ENCODE measurements at regions not wholly inside any gene's neighbourhood (a gene's known extent, or its start where the extent isn't known, plus 50 kb on each side); places are given as distances from the start of the nearest gene placed in this dataset.
A peak's percentile ranks its signal among the peaks of the same experiment; 100 is the strongest.

DNA sequence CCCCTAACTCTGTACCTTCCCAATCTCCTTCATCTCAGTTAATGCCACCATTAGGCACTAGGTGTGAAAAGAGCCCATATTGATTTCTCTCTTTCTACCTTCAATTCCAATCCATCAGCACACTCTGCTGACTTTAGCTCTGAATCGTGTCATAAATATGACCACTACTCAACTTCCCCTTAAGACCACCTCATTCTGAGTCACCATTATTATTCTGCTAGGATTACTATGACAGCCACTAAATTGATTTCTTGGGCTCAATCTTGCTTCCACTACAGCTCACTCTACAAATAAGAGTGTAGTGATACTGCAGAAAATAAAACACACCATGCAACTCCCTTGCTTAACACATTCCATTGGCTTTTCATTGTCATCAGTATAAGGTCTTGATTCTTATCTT, 1449.0 kb upstream of the FLRT2 start:
- Histone ChIP-seq H3K27me3 (ENCODE audit: control insufficient read depth, insufficient read depth, low read length) (no peaks in the 10 kb centered on the region), H3K36me3 (ENCODE audit: control insufficient read depth, insufficient read depth, low read length) (no peaks in the 10 kb centered on the region), H3K4me1 (ENCODE audit: control insufficient read depth, insufficient read depth, low read length, poor library complexity, severe bottlenecking) (no peaks in the 10 kb centered on the region), H3K4me3 (ENCODE audit: low read depth, low read length) (no peak overlapping the region), H3K27ac (ENCODE audit: insufficient read depth, low read length, poor library complexity, severe bottlenecking) (no peak overlapping the region), H3K9me3 (ENCODE audit: control insufficient read depth in 2 of 2, low read length in 2 of 2) (peaks cover 0 to 3% of the 10 kb centered on the region in 2 experiments)
- no peaks in the 10 kb centered on the region for H3K27me3 Mint-ChIP-seq
- ATAC-seq (ENCODE audit: low read depth in 2 of 2) (no peak), DNase-seq (no peak)
- H3K27ac Mint-ChIP-seq = no peak overlapping the region
- H3K4me3 Mint-ChIP-seq = no peak overlapping the region
- no peaks in the 10 kb centered on the region for H3K4me1 Mint-ChIP-seq
- H3K9me3 Mint-ChIP-seq = peaks cover 2 to 28% (median 11%) of the 10 kb centered on the region in 7 donors
- no peaks in the 10 kb centered on the region for H3K36me3 Mint-ChIP-seq

GRCh38 chr14:84084056-84084630, 1445.8 kb upstream of the FLRT2 start:
- Mint-ChIP-seq H3K27me3 (no peaks in the 10 kb centered on the region), H3K4me3 (no peak overlapping the region), H3K4me1 (no peaks in the 10 kb centered on the region), H3K36me3 (no peaks in the 10 kb centered on the region), H3K9me3 (peaks cover 2 to 30% (median 12%) of the 10 kb centered on the region in 7 donors), H3K27ac (peak overlapping the region in 1 of 3 donors; percentile 32)
- Histone ChIP-seq H3K27me3 (ENCODE audit: control insufficient read depth, insufficient read depth, low read length) (no peaks in the 10 kb centered on the region), H3K4me3 (ENCODE audit: low read depth, low read length) (no peak overlapping the region), H3K36me3 (ENCODE audit: control insufficient read depth, insufficient read depth, low read length) (no peaks in the 10 kb centered on the region), H3K9me3 (ENCODE audit: control insufficient read depth in 2 of 2, low read length in 2 of 2) (peaks cover 0 to under 1% of the 10 kb centered on the region in 2 experiments), H3K4me1 (ENCODE audit: control insufficient read depth, insufficient read depth, low read length, poor library complexity, severe bottlenecking) (no peaks in the 10 kb centered on the region), H3K27ac (ENCODE audit: insufficient read depth, low read length, poor library complexity, severe bottlenecking) (no peak overlapping the region)
- ATAC-seq (ENCODE audit: low read depth in 2 of 2) (no peak), DNase-seq (no peak)

- ATAC-seq (ENCODE audit: low read depth in 2 of 2) = no peak
- H3K9me3 Mint-ChIP-seq = peaks cover 0 to 24% (median 11%) of the 10 kb centered on the region in 7 donors
- H3K36me3 Mint-ChIP-seq = no peaks in the 10 kb centered on the region
- no peaks in the 10 kb centered on the region for H3K27me3 ChIP-seq (ENCODE audit: control insufficient read depth, insufficient read depth, low read length)
- H3K27ac Mint-ChIP-seq = no peak overlapping the region
- no peaks in the 10 kb centered on the region for H3K36me3 ChIP-seq (ENCODE audit: control insufficient read depth, insufficient read depth, low read length)
- DNase-seq = no peak
- H3K27ac ChIP-seq (ENCODE audit: insufficient read depth, low read length, poor library complexity, severe bottlenecking) = no peak overlapping the region
- peaks cover 0 to 3% of the 10 kb centered on the region in 2 experiments for H3K9me3 ChIP-seq (ENCODE audit: control insufficient read depth in 2 of 2, low read length in 2 of 2)
- no peak overlapping the region for H3K4me3 ChIP-seq (ENCODE audit: low read depth, low read length)
- H3K4me3 Mint-ChIP-seq = no peak overlapping the region
- no peaks in the 10 kb centered on the region for H3K27me3 Mint-ChIP-seq
- H3K4me1 Mint-ChIP-seq = no peaks in the 10 kb centered on the region
- no peaks in the 10 kb centered on the region for H3K4me1 ChIP-seq (ENCODE audit: control insufficient read depth, insufficient read depth, low read length, poor library complexity, severe bottlenecking)
Measured at GRCh38 chr14:84085493-84085892, 1444.5 kb upstream of the FLRT2 start.

DNA sequence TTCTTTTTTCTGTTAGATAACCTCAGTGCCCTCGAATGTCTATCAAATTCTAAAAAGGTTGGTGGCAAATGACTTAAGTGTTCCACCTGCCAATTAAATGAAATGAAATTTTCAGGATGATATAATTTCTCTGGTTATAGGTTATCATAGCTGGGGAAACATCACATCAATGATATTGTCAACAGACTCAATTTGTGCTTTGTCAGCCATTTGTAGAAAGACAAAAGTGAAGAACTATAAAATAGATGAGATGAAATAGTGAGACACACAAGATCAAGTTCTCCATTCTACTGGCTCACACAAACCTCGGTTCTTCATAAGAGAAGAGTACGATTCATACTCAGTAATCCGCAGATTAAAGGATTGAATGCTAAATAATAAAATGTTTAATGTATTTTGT, 1443.2 kb upstream of the FLRT2 start:
- H3K36me3 Mint-ChIP-seq = no peaks in the 10 kb centered on the region
- no peak overlapping the region for H3K4me3 ChIP-seq (ENCODE audit: low read depth, low read length)
- H3K27ac Mint-ChIP-seq = no peak overlapping the region
- H3K4me3 Mint-ChIP-seq = no peak overlapping the region
- no peaks in the 10 kb centered on the region for H3K4me1 ChIP-seq (ENCODE audit: control insufficient read depth, insufficient read depth, low read length, poor library complexity, severe bottlenecking)
- no peak for DNase-seq
- no peaks in the 10 kb centered on the region for H3K27me3 ChIP-seq (ENCODE audit: control insufficient read depth, insufficient read depth, low read length)
- no peak overlapping the region for H3K27ac ChIP-seq (ENCODE audit: insufficient read depth, low read length, poor library complexity, severe bottlenecking)
- no peaks in the 10 kb centered on the region for H3K4me1 Mint-ChIP-seq
- H3K9me3 Mint-ChIP-seq = peaks cover 0 to 18% (median 11%) of the 10 kb centered on the region in 7 donors
- H3K27me3 Mint-ChIP-seq = no peaks in the 10 kb centered on the region
- ATAC-seq (ENCODE audit: low read depth in 2 of 2) = no peak
- no peaks in the 10 kb centered on the region for H3K36me3 ChIP-seq (ENCODE audit: control insufficient read depth, insufficient read depth, low read length)
- peaks cover 0 to 9% of the 10 kb centered on the region in 2 experiments for H3K9me3 ChIP-seq (ENCODE audit: control insufficient read depth in 2 of 2, low read length in 2 of 2)

DNA sequence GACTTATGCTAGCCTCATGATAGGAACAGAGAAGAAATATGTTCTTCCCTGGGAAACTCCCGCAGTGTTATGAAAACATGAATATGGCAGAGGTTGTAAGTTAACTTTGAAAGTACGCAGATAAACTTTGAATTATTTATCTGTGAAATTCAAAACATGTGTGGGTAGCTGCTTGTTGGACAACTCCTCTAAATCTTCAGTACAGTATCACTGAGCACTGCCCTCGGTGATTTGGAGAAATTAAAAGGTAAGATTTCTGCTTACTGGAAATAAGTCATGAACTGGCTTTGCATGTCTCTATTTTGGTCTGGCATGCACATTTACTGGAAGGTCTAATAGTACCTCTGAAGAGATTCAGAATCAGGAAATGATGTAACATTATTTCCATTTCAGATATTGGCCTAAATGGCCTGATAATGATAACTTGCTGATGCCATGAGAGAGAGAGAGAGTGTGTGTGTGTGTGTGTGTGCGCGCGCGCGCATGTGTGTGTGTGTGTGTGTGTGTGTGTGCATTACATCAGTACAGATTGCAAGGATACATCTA, 1441.9 kb upstream of the FLRT2 start:
- no peak for ATAC-seq (ENCODE audit: low read depth in 2 of 2)
- no peak overlapping the region for H3K27ac Mint-ChIP-seq

GRCh38 chr14:84090837-84091236, 1439.1 kb upstream of the FLRT2 start:
- no peaks in the 10 kb centered on the region for H3K36me3 ChIP-seq (ENCODE audit: control insufficient read depth, insufficient read depth, low read length)
- H3K4me1 Mint-ChIP-seq = no peaks in the 10 kb centered on the region
- no peak overlapping the region for H3K27ac ChIP-seq (ENCODE audit: insufficient read depth, low read length, poor library complexity, severe bottlenecking)
- H3K4me1 ChIP-seq (ENCODE audit: control insufficient read depth, insufficient read depth, low read length, poor library complexity, severe bottlenecking) = no peaks in the 10 kb centered on the region
- H3K27me3 ChIP-seq (ENCODE audit: control insufficient read depth, insufficient read depth, low read length) = no peaks in the 10 kb centered on the region
- ATAC-seq (ENCODE audit: low read depth in 2 of 2) (no peak), DNase-seq (no peak)
- H3K4me3 Mint-ChIP-seq = no peak overlapping the region
- peaks cover 0 to 9% of the 10 kb centered on the region in 2 experiments for H3K9me3 ChIP-seq (ENCODE audit: control insufficient read depth in 2 of 2, low read length in 2 of 2)
- peaks cover 0 to 17% (median 7%) of the 10 kb centered on the region in 7 donors for H3K9me3 Mint-ChIP-seq
- H3K27me3 Mint-ChIP-seq = no peaks in the 10 kb centered on the region
- no peak overlapping the region for H3K27ac Mint-ChIP-seq
- H3K4me3 ChIP-seq (ENCODE audit: low read depth, low read length) = no peak overlapping the region
- no peaks in the 10 kb centered on the region for H3K36me3 Mint-ChIP-seq

More for the DNA sequence above, 1441.9 kb upstream of the FLRT2 start:
- Histone ChIP-seq H3K27ac (ENCODE audit: insufficient read depth, low read length, poor library complexity, severe bottlenecking) (no peak overlapping the region), H3K9me3 (ENCODE audit: control insufficient read depth in 2 of 2, low read length in 2 of 2) (peaks cover 0 to 9% of the 10 kb centered on the region in 2 experiments), H3K4me3 (ENCODE audit: low read depth, low read length) (no peak overlapping the region), H3K36me3 (ENCODE audit: control insufficient read depth, insufficient read depth, low read length) (no peaks in the 10 kb centered on the region), H3K27me3 (ENCODE audit: control insufficient read depth, insufficient read depth, low read length) (no peaks in the 10 kb centered on the region), H3K4me1 (ENCODE audit: control insufficient read depth, insufficient read depth, low read length, poor library complexity, severe bottlenecking) (no peaks in the 10 kb centered on the region)
- H3K4me3 Mint-ChIP-seq = no peak overlapping the region
- peaks cover 0 to 16% (median 7%) of the 10 kb centered on the region in 7 donors for H3K9me3 Mint-ChIP-seq
- DNase-seq = no peak
- H3K4me1 Mint-ChIP-seq = no peaks in the 10 kb centered on the region
- no peaks in the 10 kb centered on the region for H3K27me3 Mint-ChIP-seq
- H3K36me3 Mint-ChIP-seq = no peaks in the 10 kb centered on the region

- no peak overlapping the region for H3K27ac ChIP-seq (ENCODE audit: insufficient read depth, low read length, poor library complexity, severe bottlenecking)
Measured at GRCh38 chr14:84095681-84096080, 1434.3 kb upstream of the FLRT2 start.

GRCh38 chr14:84098261-84098660, 1431.7 kb upstream of the FLRT2 start:
- ATAC-seq (ENCODE audit: low read depth in 2 of 2) (no peak), DNase-seq (no peak)
- H3K27me3 ChIP-seq (ENCODE audit: control insufficient read depth, insufficient read depth, low read length) = no peaks in the 10 kb centered on the region
- no peaks in the 10 kb centered on the region for H3K36me3 ChIP-seq (ENCODE audit: control insufficient read depth, insufficient read depth, low read length)
- no peaks in the 10 kb centered on the region for H3K36me3 Mint-ChIP-seq
- H3K4me3 Mint-ChIP-seq = no peak overlapping the region
- H3K4me1 Mint-ChIP-seq = no peaks in the 10 kb centered on the region
- H3K4me1 ChIP-seq (ENCODE audit: control insufficient read depth, insufficient read depth, low read length, poor library complexity, severe bottlenecking) = no peaks in the 10 kb centered on the region
- H3K9me3 Mint-ChIP-seq = peaks cover 0 to 34% (median 15%) of the 10 kb centered on the region in 7 donors
- no peak overlapping the region for H3K4me3 ChIP-seq (ENCODE audit: low read depth, low read length)
- no peak overlapping the region for H3K27ac ChIP-seq (ENCODE audit: insufficient read depth, low read length, poor library complexity, severe bottlenecking)
- H3K27me3 Mint-ChIP-seq = no peaks in the 10 kb centered on the region
- peaks cover 0 to 7% of the 10 kb centered on the region in 2 experiments for H3K9me3 ChIP-seq (ENCODE audit: control insufficient read depth in 2 of 2, low read length in 2 of 2)
- no peak overlapping the region for H3K27ac Mint-ChIP-seq

More at GRCh38 chr14:84095681-84096080, 1434.3 kb upstream of the FLRT2 start:
- H3K36me3 ChIP-seq (ENCODE audit: control insufficient read depth, insufficient read depth, low read length) = no peaks in the 10 kb centered on the region
- no peaks in the 10 kb centered on the region for H3K27me3 Mint-ChIP-seq
- no peak overlapping the region for H3K4me3 ChIP-seq (ENCODE audit: low read depth, low read length)
- H3K27me3 ChIP-seq (ENCODE audit: control insufficient read depth, insufficient read depth, low read length) = no peaks in the 10 kb centered on the region
- DNase-seq (no peak), ATAC-seq (ENCODE audit: low read depth in 2 of 2) (no peak)
- peaks cover 0 to 4% of the 10 kb centered on the region in 2 experiments for H3K9me3 ChIP-seq (ENCODE audit: control insufficient read depth in 2 of 2, low read length in 2 of 2)
- no peak overlapping the region for H3K4me3 Mint-ChIP-seq
- no peak overlapping the region for H3K27ac Mint-ChIP-seq
- no peaks in the 10 kb centered on the region for H3K36me3 Mint-ChIP-seq
- no peaks in the 10 kb centered on the region for H3K4me1 Mint-ChIP-seq
- no peaks in the 10 kb centered on the region for H3K4me1 ChIP-seq (ENCODE audit: control insufficient read depth, insufficient read depth, low read length, poor library complexity, severe bottlenecking)
- H3K9me3 Mint-ChIP-seq = peaks cover 0 to 20% (median 9%) of the 10 kb centered on the region in 7 donors
